ENCODE measurements at regions not wholly inside any gene's neighbourhood (a gene's known extent, or its start where the extent isn't known, plus 50 kb on each side); places are given as distances from the start of the nearest gene placed in this dataset.

DNA sequence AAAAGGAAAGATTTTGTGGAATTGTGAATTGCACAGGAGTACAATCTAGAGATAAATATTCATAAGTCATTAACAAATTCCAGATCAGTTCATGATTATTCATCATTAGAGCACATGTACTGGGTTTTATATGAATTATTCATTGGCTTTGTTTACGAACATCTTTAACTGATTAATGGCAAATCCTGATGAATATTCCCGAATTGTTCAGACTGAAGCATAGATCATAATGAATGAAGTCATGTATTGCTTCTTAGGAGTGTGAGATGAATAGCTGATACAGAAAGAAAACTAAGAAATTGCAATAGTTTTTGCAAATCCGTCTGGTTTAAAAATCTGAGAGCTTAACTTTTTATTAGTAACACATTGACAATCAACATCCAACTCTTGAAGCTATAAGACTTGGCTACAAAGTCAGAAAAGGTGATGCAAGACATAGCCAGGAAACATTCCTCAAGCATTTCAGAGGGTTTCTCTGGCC is 183.6 kb upstream of the DGKB start:
- H3K27ac Mint-ChIP-seq = no peak overlapping the region
- no peaks in the 10 kb centered on the region for H3K4me1 Mint-ChIP-seq
- no peaks in the 10 kb centered on the region for H3K27me3 Mint-ChIP-seq
- no peak overlapping the region for H3K4me3 Mint-ChIP-seq
- H3K9me3 Mint-ChIP-seq = peaks cover 5% of the 10 kb centered on the region
- TF ChIP-seq, protein P1, sequence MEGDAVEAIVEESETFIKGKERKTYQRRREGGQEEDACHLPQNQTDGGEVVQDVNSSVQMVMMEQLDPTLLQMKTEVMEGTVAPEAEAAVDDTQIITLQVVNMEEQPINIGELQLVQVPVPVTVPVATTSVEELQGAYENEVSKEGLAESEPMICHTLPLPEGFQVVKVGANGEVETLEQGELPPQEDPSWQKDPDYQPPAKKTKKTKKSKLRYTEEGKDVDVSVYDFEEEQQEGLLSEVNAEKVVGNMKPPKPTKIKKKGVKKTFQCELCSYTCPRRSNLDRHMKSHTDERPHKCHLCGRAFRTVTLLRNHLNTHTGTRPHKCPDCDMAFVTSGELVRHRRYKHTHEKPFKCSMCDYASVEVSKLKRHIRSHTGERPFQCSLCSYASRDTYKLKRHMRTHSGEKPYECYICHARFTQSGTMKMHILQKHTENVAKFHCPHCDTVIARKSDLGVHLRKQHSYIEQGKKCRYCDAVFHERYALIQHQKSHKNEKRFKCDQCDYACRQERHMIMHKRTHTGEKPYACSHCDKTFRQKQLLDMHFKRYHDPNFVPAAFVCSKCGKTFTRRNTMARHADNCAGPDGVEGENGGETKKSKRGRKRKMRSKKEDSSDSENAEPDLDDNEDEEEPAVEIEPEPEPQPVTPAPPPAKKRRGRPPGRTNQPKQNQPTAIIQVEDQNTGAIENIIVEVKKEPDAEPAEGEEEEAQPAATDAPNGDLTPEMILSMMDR (IDR thresholded peaks at IDR 0.05) = no peak
- ChIA-PET POLR2A (no interaction called here), CTCF (no interaction called here)
- ATAC-seq (ENCODE audit: low read depth) (no peak), DNase-seq (no peak)
- intact Hi-C loops (cut with micrococcal nuclease) = no loop called here
- H3K36me3 Mint-ChIP-seq (ENCODE audit: low read depth) = no peaks in the 10 kb centered on the region

DNA sequence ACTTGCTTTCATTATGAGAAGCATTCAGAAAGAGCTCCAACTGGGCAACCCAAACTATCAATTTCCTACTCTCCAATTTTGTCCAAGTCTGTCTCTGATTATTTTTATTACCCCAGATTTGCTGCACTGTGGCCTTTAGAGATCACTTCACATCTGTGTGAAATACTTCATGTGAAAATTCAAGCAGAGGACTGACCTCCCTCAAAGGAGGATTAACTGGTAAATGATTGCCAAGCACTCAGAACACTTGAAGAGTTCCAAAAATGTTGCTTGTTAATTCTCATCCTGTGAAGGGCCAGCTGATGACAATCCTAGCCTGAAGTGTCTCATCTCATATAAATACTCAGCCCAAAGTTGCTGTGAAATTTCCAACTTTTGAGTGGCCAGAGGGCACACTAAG is 182.8 kb upstream of the DGKB start:
- Mint-ChIP-seq H3K27ac (no peak overlapping the region), H3K27me3 (no peaks in the 10 kb centered on the region), H3K9me3 (peaks cover 5% of the 10 kb centered on the region), H3K4me1 (no peaks in the 10 kb centered on the region), H3K36me3 (ENCODE audit: low read depth) (no peaks in the 10 kb centered on the region), H3K4me3 (no peak overlapping the region)
- CTCF ChIA-PET = no interaction called here
- DNase-seq (no peak), ATAC-seq (ENCODE audit: low read depth) (no peak)
- TF ChIP-seq, protein P1 (IDR thresholded peaks at IDR 0.05) = no peak
- POLR2A ChIA-PET = no interaction called here
- intact Hi-C loops (cut with micrococcal nuclease) = no loop called here

DNA sequence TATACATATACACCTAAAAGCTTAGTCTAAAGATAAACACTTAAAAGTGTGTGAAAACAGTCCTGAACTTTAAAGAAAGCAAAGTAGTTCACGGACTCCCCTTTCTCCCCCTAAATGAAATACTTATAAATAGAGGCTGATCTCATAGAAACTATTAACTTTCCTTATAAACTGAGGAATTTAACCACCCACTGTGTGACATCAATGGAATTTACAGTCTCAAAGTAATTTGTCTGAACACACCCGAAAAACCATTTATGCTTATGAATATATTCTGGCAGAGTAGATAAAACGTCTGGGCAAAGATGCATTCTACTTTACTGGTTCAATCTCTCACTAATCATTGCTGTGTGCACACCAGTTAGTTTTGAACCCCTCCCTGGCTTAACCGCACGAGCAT is 181.8 kb upstream of the DGKB start:
- no peak for ATAC-seq (ENCODE audit: low read depth)
- no peaks in the 10 kb centered on the region for H3K36me3 Mint-ChIP-seq (ENCODE audit: low read depth)
- ChIA-PET CTCF (no interaction called here), POLR2A (no interaction called here)
- no peak overlapping the region for H3K27ac Mint-ChIP-seq
- intact Hi-C loops (cut with micrococcal nuclease) = no loop called here
- H3K4me3 Mint-ChIP-seq = no peak overlapping the region
- no peaks in the 10 kb centered on the region for H3K9me3 Mint-ChIP-seq
- DNase-seq = no peak
- no peaks in the 10 kb centered on the region for H3K4me1 Mint-ChIP-seq
- H3K27me3 Mint-ChIP-seq = no peaks in the 10 kb centered on the region
- TF ChIP-seq, protein P1 (IDR thresholded peaks at IDR 0.05) = no peak

DNA sequence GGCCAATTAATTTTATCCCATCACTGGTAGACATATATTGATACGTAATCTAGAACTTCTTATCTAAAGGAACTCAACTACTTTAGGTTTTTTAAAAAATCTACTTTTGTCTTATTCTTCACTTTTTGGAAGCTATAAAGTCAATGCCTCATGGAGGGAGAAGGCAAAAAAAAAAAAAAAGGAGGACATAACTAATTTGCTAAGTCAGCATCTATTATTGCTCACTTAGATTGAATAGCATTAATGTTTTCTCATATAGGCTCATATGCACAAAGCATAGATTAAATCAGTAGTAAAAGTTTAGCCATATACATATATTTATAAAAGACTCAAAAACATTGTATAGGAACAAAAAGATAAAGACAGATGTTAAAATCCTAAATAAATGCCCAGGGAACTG is 179.3 kb upstream of the DGKB start:
- no peak for ATAC-seq (ENCODE audit: low read depth)
- H3K9me3 Mint-ChIP-seq = peaks cover under 1% of the 10 kb centered on the region
- no peak overlapping the region for H3K27ac Mint-ChIP-seq
- ChIA-PET CTCF (no interaction called here), POLR2A (no interaction called here)
- no peak overlapping the region for H3K4me3 Mint-ChIP-seq
- TF ChIP-seq, protein P1 (IDR thresholded peaks at IDR 0.05) = no peak
- intact Hi-C loops (cut with micrococcal nuclease) = no loop called here
- DNase-seq = no peak
- H3K27me3 Mint-ChIP-seq = no peaks in the 10 kb centered on the region
- no peaks in the 10 kb centered on the region for H3K4me1 Mint-ChIP-seq
- no peaks in the 10 kb centered on the region for H3K36me3 Mint-ChIP-seq (ENCODE audit: low read depth)

DNA sequence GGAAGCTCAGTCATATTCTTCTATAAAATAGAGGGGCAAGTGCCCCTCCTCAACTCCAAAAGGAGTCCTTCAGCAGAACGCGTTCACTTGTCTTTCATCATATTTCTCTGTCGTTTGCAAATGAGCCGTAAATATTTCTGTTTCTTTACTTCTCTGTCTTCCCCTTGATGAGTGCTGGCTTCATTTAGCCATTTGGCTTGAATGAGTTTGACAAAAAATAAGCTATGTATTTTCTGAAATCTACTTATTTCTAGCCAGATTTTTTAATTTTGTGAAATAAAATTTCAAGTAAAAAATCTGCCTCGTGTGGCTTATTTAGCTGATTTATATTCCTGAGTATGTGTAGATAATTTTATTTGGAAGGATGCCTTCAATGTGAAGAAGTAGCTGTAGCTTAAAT is 170.8 kb upstream of the DGKB start:
- Mint-ChIP-seq H3K9me3 (peaks cover 7% of the 10 kb centered on the region), H3K27me3 (no peaks in the 10 kb centered on the region), H3K36me3 (ENCODE audit: low read depth) (no peaks in the 10 kb centered on the region), H3K4me1 (no peaks in the 10 kb centered on the region), H3K27ac (no peak overlapping the region), H3K4me3 (no peak overlapping the region)
- POLR2A ChIA-PET = no interaction called here
- ATAC-seq (ENCODE audit: low read depth) (no peak), DNase-seq (no peak)
- CTCF ChIA-PET = no interaction called here
- TF ChIP-seq, protein P1 (IDR thresholded peaks at IDR 0.05) = no peak
- intact Hi-C loops (cut with micrococcal nuclease) = no loop called here
